ENCODE measurements at regions not wholly inside any gene's neighbourhood (a gene's known extent, or its start where the extent isn't known, plus 50 kb on each side); places are given as distances from the start of the nearest gene placed in this dataset.

DNA sequence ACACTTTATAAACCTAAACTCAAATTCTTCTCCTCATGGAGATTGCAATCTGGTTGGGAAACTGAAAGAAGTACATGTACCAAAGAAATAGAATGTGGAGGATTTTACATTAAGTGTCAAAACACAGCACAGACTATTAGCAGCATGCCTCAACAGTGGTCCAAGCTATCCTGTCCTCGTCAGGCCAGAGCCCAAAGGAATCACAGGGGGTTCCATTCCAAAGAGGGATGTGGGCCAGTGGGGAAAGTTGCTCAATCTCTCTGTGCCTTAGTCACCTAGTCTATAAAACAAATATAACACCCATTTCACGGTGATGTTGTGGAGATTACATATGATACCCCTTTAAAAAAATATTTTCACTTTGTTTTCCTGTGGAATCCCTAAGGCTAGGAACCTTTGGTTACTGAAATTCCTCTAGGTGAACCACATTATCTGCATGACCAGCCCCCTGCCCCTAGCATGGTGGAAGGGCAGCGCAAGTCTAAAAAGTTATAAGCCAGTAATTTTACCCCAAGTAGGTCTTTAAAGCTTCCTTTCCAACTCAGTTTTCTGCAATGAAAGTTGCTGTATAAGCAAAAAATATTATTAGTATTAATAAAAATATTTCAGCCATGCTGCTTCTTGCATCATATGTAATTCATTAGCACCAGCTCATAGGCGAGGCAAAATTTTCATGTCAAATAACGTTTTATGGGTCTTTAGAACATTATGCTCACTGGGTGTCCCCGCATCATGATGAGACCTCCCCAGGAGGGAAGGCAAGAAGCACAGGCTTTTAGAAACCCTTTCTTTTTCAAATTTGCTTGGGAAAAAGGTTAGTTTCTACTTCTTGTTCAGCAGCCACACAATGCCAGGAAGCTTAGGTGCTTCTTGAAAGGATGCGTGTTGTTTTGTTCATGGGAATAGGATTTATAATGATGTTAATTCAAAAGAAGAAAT, 548.8 kb upstream of the PKN2 start:
- Histone ChIP-seq H3K4me3 (no peak overlapping the region), H3K9me3 (peaks cover 0 to 8% (median 0%) of the 10 kb centered on the region in 8 donors), H3K27me3 (replicated peaks in 1 of 7) (no peaks in the 10 kb centered on the region), H3K36me3 (no peaks in the 10 kb centered on the region), H3K4me1 (no peaks in the 10 kb centered on the region), H3K27ac (no peak overlapping the region)
- WGBS, 5 donors: 85 to 90% (median 86%) methylated on average over 7 of the region's 7 CpGs
- TF ChIP-seq, protein P1, sequence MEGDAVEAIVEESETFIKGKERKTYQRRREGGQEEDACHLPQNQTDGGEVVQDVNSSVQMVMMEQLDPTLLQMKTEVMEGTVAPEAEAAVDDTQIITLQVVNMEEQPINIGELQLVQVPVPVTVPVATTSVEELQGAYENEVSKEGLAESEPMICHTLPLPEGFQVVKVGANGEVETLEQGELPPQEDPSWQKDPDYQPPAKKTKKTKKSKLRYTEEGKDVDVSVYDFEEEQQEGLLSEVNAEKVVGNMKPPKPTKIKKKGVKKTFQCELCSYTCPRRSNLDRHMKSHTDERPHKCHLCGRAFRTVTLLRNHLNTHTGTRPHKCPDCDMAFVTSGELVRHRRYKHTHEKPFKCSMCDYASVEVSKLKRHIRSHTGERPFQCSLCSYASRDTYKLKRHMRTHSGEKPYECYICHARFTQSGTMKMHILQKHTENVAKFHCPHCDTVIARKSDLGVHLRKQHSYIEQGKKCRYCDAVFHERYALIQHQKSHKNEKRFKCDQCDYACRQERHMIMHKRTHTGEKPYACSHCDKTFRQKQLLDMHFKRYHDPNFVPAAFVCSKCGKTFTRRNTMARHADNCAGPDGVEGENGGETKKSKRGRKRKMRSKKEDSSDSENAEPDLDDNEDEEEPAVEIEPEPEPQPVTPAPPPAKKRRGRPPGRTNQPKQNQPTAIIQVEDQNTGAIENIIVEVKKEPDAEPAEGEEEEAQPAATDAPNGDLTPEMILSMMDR (IDR thresholded peaks at IDR 0.05 in 8 of 11, conservative IDR thresholded peaks at IDR 0.05 in 3 of 11): no peak
- TF ChIP-seq POLR2AphosphoS5 (IDR thresholded peaks at IDR 0.05) (no peak), POLR2A (IDR thresholded peaks at IDR 0.05) (no peak)
- DNase-seq: no peak
- intact Hi-C loops (cut with DNase I; ENCODE audit: low total_unique reads): no loop called here

DNA sequence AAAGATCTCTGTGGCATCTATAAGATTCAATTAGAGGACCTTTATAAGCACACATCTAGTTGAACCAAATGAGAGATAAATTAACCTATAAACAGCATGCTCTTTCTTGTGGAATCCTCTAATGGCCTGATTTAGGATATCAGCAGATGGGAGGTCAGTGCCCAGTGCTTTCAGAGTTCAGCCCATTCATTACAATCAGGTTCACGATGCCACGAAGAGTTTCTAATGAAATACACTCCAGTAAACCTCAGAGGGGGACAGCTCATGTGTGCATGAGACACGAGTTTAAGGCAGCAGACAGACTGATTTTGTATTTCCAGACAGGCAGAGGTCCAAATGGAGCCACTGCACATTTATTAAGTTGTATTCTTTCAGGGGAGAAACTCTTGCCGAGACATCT, 544.4 kb upstream of the PKN2 start:
- Histone ChIP-seq H3K27me3 (replicated peaks in 1 of 7) (no peaks in the 10 kb centered on the region), H3K4me1 (no peaks in the 10 kb centered on the region), H3K36me3 (no peaks in the 10 kb centered on the region), H3K9me3 (no peaks in the 10 kb centered on the region), H3K27ac (no peak overlapping the region), H3K4me3 (no peak overlapping the region)
- 62 to 67% (median 65%) methylated on average over 4 of the region's 4 CpGs for whole genome bisulfite sequencing, 5 donors
- TF ChIP-seq POLR2AphosphoS5 (IDR thresholded peaks at IDR 0.05): no peak
- TF ChIP-seq POLR2A (IDR thresholded peaks at IDR 0.05): no peak
- TF ChIP-seq, protein P1 (IDR thresholded peaks at IDR 0.05 in 8 of 11, conservative IDR thresholded peaks at IDR 0.05 in 3 of 11): no peak
- intact Hi-C loops (cut with DNase I; ENCODE audit: low total_unique reads): no loop called here
- no peak for DNase-seq

DNA sequence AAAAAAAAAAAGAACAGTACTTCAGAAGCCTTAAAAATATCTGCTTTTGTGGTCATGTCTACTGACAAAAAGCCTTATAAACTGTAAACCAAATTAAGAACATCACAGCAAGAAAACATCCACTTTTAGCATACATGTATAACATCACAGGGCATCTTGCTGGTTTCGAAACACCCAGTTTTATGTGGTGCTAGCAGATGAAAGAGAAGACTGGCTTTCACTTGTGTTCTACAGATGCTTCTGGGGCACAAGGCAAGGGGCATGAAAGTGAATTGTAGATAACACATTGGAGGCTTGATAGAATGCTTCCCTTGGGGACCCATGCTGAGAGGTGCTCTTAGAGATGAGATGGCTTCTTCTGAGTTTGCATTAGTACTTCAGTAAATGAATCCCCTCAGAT, 543.7 kb upstream of the PKN2 start:
- Histone ChIP-seq H3K27ac (no peak overlapping the region), H3K9me3 (no peaks in the 10 kb centered on the region), H3K27me3 (replicated peaks in 1 of 7) (peaks cover 0 to 4% (median 0%) of the 10 kb centered on the region in 7 donors), H3K4me3 (no peak overlapping the region), H3K36me3 (no peaks in the 10 kb centered on the region), H3K4me1 (no peaks in the 10 kb centered on the region)
- WGBS, 5 donors: 55 to 88% (median 81%) methylated on average over 1 of the region's 1 CpG
- no peak for DNase-seq
- intact Hi-C loops (cut with DNase I; ENCODE audit: low total_unique reads): no loop called here
- TF ChIP-seq POLR2A (IDR thresholded peaks at IDR 0.05) (no peak), POLR2AphosphoS5 (IDR thresholded peaks at IDR 0.05) (no peak)
- TF ChIP-seq, protein P1 (IDR thresholded peaks at IDR 0.05 in 8 of 11, conservative IDR thresholded peaks at IDR 0.05 in 3 of 11): no peak

DNA sequence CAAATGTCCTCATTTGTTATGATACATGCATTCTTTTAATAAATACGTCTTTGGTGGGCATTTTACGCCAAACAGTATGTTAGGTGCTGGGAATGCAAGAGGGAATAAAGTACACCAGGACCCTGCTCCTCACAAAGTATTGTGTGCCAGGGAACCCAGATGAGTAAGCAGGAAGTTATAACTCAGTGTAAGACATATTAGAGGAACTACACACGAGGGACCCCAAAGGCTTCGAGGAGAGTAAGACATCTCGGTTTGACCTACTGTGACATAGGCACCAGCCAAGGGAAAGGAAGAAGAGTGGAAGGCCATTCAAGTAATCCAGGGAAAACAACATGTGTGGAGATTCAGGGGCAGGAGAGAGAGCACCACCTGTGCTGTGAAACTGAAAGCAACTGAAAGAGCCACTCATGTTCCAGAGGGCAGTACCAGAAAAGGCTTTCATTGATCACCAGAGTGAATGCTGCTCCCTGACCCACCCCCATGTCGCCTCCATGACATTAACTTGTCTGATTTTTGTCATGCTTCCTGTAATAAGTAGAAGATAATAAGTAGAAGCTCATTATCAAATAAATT, 542.5 kb upstream of the PKN2 start:
- Histone ChIP-seq H3K4me3 (no peak overlapping the region), H3K36me3 (no peaks in the 10 kb centered on the region), H3K27me3 (replicated peaks in 1 of 7) (peaks cover 0 to 4% (median 0%) of the 10 kb centered on the region in 7 donors), H3K4me1 (no peaks in the 10 kb centered on the region), H3K9me3 (no peaks in the 10 kb centered on the region), H3K27ac (no peak overlapping the region)
- no peak for DNase-seq
- WGBS, 5 donors: 34 to 54% (median 45%) methylated on average over 6 of the region's 6 CpGs
- intact Hi-C loops (cut with DNase I; ENCODE audit: low total_unique reads): no loop called here
- TF ChIP-seq, protein P1 (IDR thresholded peaks at IDR 0.05 in 8 of 11, conservative IDR thresholded peaks at IDR 0.05 in 3 of 11): no peak
- no peak for TF ChIP-seq POLR2AphosphoS5 (IDR thresholded peaks at IDR 0.05)
- no peak for TF ChIP-seq POLR2A (IDR thresholded peaks at IDR 0.05)
